Activated CD8-positive, alpha-beta memory T cell treated with anti-CD3 and anti-CD28 coated beads for 24 hours (primary cell): ENCODE measurements at regions not wholly inside any gene's neighbourhood (a gene's known extent, or its start where the extent isn't known, plus 50 kb on each side); places are given as distances from the start of the nearest gene placed in this dataset.

Experiments used
- DNase-seq: peaks from one replicate; pipeline ENCODE4 v3.0.0-alpha.2; 2020

DNA sequence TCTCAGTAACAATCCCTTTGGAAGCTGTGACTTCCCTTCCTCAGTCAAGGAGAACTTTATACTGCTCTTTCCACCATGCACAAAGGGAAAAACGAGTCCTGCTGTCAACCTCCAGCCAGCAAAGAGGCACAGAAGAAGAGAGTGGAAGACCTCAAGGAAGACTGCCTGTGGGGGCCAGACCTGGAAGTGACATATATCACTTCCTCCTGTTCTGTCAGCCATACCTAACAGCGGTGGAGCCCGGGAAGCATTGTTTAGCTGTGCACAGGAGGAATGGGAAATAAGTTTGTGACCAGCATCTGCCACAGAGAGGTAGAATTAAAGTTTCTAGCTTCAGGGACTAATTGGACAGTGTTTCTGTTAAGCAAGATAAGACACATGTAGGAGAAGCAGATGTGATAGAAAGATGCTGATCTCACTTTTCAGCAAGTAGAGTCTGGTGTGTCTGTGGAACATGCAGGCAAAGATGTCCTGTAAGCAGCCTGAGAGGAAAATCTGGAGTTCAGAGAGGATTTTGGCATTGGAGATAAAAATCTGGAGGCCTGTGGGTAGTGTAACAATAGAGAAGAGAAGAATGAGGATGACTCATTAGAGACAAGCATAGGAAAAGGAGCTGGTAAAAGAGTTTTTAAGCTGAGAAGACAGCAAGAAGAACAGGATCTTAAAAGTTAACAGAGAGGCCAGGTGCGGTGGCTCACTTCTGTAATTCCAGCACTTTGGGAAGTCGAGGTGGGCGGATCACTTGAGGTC lies 141.6 kb upstream of the CPSF6 start:
- no peak for DNase-seq

DNA sequence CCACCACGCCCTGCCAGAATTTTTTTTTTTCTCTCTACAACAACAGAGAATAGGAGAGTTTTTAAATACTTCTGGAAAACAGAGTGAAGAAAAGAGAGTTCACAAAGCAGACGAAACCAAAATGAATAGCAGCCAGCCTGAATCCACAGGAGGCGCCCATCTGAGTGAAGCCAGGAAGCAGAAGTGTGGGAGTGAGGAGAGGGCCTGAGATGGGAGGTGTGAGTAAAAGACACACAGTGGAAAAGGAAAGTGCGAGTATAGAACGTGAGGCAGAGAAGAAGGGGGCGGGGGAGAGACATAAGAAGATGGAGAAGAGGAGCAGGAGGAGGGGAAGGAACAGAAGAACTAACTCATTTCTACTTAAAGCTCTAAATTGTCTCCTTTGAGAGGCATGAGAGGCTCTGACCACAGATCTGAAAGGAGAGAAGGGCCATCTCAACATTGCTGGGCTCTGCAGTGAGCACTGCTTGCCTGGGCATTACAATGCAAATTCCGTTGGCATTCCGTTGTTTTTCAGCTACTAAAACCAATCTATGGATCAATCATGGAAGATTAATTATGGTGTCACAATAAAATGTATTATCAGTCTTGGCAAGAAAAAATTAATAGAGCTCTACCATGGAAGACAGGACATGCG lies 140.1 kb upstream of the CPSF6 start:
- no peak for DNase-seq

DNA sequence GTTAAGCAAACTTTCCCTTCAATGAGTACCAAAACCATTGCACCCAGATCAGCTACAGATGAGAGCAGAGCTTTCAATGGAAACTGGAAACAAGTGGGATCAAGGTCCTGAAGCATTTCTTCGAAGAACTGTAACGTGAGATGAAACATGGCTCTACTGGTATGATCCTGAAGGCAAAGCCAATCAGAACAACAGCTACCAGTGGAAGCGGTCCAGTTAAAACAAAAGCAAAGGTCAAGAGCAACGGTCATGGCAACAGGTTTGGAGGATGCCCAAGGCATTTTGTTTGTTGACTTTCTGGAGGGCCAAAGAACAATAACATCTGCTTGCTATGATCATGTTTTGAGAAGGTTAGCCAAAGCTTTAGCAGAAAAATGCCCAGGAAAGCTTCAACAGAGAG lies 137.9 kb upstream of the CPSF6 start:
- DNase-seq, result no peak

DNA sequence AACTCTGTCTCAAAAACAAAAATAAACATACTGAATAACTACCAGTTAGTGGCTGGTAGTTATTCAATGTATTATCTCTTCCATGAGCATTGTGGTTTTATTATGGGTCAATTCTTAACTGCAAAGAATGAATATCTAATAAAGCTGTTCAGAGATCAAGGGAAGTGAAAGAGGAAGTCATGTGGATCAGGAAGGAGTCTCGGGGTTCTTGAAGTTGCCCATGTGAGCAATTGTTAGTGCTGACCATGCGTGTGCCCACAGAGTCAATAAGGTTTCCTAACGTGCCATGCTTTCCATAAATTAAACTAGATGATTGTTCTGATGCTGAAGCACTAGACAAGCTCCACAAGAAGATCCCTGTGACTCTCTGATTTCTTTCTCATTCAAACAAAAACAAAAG lies 136.5 kb upstream of the CPSF6 start:
- DNase-seq, result no peak

DNA sequence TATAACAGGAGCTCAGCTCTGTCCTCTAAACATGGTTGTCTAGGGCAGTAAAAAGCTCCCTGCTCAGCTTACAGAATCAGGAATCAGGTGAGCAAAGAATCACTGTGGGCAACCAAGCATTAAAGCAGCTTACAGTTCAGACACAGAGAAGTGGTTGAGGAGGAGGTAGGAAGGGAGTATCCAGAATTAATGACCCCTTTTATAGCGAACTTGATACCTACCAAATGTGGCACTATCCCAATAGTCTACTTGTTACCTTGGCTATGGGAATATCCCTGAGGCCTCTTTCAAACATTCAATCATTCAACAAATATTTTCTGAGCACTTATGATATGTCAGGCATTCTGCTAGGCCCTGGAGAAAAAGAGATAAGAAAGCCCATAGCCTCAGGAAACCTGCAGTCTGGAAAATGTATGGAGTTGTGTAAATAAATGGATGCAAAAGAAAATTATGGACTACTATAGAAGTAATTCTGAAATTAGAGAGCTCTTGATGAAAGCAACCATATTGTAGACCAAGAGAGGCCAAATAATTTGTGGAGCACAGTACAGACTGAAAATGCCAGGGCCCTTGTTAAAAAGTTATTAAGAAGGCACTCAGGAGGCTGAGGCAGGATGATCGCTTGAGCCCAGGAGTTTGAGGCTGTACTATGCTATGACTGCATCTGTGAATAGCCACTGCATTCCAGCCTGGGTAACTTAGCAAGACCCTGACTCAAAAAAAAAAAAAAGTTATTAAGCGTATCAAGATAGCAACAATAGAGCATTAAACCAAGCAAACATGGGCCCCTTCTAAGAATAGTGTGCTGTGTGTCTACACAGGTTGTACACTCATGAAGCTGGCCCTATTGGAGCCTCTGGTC lies 134.0 kb upstream of the CPSF6 start:
- no peak for DNase-seq

DNA sequence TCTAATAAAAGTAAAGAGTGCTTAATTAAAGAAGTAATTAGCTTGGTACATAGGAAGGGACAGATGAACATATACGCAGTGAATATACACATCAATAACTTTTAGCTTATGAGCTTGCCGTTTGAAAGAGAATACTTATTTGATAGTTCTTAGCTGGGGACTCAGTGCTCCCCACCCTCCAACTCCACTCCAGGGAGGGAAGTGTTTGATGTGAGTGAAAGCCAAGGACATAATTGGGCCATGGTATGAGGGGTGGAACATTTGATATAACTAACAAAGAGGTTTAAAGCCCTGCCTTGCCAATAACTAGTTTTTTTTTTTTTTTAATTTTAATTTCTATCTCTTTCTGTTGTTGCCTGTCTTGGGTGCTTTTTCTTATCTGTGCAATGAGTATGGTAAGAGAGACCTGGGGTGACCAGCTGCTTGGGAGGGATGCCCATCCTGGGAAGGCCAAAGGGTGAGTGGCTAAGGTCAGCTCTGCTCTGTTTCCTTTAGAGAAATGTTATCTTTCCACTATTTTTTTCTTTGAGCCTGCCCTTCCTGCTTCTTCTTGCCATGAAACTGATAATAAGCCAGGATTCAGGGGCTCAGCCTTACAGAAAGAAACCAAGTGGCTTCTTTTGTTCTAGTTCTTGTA lies 132.8 kb upstream of the CPSF6 start:
- DNase-seq, result no peak

GRCh38 chr12:69107541-69107940 lies 131.8 kb upstream of the CPSF6 start:
- DNase-seq, result no peak

GRCh38 chr12:69108037-69108436 lies 131.3 kb upstream of the CPSF6 start:
- DNase-seq, result no peak

GRCh38 chr12:69112616-69113015 lies 126.8 kb upstream of the CPSF6 start:
- no peak for DNase-seq

DNA sequence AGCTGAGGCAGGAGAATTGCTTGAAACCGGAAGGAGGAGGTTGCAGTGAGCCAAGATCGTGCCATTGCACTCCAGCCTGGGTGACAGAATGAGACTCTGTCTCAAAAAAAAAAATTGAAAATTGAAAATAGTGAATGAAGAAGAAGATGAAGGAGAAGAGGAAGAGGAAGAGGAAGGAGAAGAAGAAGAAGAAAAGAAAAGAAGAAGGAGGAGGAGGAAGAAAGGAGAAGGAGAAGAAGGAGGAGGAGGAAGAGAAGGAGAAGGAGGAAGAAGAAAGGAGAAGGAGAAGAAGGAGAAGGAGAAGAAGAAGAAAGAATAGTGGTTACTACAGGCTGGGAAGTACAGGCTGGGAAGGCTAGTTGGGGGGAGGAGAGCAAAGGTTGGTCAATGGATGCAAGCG lies 124.3 kb upstream of the CPSF6 start:
- DNase-seq, result no peak

DNA sequence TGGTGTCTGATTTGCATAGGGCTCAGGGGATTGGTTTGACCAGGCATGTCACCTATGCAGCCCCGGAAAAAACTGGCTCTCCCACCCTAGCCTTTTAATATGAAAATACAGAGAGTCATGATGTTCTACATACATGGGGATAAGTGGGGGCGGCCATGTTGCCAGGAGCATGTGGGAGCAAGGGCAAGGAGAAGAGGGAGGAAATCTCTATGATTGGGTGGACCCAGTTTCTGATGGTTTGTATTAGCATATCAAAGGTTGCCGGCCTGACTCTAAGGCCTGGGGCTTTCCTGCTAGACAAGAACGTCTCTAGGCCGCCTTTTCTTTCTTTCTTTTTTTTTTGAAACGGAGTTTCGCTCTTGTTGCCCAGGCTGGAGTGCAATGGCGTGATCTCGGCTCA lies 123.4 kb upstream of the CPSF6 start:
- DNase-seq, result no peak

DNA sequence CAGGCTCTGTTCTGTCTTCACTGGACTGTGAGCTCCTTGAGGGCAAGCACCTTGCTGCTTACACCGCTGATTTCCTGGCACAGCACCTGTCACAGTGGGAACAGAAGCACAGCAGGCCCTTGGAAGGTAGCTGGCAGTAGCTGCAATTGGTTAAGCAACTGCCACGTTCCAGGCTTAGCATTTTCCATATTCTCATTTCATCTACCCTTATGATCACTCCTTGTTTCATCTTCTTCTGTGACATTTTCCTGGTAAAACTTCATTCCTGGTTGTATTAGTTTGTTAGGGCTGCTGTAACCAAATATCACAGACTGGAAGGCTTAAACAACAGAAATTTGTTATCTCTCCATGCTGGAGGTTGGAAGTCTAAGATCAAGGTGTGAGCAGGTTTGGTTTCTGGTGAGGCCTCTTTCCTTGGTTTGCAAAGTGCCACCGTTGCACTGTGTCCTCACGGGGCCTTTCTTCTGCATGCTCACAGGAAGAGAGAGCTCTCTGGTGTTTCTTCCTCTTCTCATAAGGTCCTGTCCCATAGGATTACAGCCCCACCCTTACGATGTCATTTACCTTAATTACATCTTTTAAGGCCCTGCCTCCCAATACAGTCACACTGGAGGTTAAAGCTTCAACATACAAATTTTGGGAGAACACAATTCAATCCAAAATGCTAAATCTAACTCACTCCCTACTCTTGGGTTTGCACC lies 121.7 kb upstream of the CPSF6 start:
- DNase-seq, result no peak

- DNase-seq, result no peak
Measured at GRCh38 chr12:69118516-69118915, 120.9 kb upstream of the CPSF6 start.

- DNase-seq, result no peak
Measured at GRCh38 chr12:69119770-69120169, 119.6 kb upstream of the CPSF6 start.

GRCh38 chr12:69120354-69120753 lies 119.0 kb upstream of the CPSF6 start:
- no peak for DNase-seq

GRCh38 chr12:69123311-69123710 lies 116.1 kb upstream of the CPSF6 start:
- DNase-seq, result no peak

DNA sequence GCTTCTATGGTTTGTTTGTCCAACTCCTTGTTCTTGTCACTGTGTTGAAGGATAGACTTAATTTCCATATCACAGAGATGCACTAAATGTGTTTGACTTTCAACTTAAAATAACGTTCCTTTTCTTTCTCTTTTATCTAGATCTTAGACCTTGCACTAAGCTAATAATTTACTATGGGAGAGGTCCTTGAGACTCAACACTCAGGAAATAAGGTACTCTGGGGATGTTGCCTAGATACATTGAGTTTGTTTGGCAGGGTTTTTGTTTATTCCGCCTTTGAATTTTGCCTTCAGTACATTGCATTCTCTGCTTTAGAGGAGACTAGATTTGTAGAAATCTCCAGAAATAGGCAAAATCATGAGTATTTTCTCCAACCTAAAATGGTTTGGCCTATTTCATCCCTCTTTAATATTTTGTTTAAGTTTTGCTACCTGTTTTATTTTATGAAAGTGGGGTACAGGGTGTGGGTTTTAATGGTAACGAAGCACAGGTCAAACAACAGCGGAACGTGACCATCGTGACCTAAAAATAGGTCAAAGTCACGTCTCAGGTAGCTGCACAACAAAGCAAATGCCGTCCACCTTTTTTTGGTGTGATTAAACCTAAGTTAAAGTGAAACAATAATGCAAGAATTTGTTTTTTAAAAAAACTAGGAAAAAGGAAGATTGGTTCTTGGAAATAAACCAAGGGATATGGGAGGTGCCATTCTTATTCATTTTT lies 115.3 kb upstream of the CPSF6 start:
- no peak for DNase-seq

- DNase-seq, result no peak
Measured at GRCh38 chr12:69129017-69129416, 110.4 kb upstream of the CPSF6 start.

DNA sequence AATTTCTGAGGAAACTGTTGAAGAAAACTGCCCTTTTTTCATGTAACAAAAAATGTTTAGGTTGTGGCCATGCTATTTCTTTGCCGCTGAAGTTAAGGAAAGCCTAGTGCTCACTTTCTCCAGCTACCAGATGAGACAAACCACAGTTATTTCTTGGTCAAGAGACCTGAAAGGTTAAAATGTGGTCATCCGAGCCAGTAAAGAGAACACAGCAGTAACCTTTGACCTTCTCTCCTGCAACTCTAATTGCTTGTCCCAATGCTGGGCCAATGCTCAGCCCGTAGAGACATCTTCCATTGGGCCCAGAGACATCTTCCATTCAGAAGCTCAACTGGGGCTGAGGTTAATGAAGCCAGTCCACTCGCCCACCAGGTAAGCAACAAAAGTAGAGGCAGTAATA lies 109.8 kb upstream of the CPSF6 start:
- no peak for DNase-seq

- DNase-seq, result no peak
Measured at GRCh38 chr12:69130064-69130463, 109.3 kb upstream of the CPSF6 start.

- DNase-seq, result no peak
Measured at GRCh38 chr12:69131077-69131476, 108.3 kb upstream of the CPSF6 start.
